ENCODE measurements at regions not wholly inside any gene's neighbourhood (a gene's known extent, or its start where the extent isn't known, plus 50 kb on each side); places are given as distances from the start of the nearest gene placed in this dataset.

DNA sequence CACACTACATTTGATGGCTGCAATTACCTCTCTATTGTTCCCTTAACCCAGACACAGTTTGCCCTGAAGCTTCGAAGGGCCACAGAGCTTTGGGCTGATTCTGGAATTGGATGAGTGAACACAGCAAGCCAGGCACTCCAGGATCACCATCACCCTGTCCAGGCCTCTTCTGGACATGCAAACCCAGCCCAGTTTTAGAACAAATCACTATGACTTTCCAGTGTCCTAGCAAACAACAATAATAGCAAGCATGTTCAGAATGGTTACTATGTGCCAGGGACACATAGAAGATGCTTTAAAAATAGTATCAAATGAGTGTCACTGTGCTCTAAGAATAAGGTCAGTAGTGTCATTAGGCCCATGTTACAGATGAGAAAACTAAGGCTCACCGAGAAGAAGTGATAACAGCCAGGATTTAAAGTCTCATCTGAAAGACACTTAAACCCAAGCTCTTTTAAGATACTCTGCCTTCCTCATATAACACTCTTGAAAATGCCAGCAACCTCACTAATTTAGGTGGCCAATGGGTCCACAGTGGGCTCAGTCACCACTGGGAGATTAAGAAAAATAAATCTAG lies 191.7 kb upstream of the STK17B start:
- no peak for DNase-seq

DNA sequence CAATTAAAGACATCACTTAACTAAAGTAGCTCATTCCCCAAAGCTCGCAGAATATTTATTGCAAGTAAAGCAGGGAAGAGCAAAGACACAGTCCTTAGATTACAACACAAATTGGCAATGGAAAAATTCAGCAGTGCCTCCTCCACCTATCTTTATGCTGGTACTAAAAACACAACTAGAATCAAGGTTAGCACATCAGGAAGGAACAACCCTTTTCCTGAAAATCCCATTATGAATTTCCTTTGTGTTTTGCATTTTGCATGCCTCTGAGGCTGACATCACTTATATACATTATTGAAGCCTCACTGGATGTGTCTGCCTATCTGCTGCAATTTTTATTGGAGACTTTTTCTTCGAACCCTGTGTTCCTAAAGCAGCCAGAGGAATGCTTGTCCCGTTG lies 193.8 kb upstream of the STK17B start:
- DNase-seq, result no peak

GRCh38 chr2:196365923-196366322 lies 194.5 kb upstream of the STK17B start:
- DNase-seq, result no peak

DNA sequence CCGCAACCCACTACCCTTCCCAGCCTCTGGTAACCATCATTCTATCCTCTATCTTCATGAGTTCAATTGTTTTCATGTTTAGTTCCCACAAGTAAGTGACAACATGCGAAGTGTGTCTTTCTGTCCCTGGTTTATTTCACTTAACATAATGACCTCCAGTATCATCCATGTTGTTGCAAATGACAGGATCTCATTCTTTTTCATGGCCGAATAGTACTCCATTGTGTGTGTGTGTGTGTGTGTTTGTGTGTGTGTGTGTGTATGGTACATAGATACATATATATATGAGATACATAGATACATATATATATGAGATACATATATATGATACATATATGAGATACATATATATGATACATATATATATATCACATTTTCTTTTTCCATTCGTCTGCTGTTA lies 196.3 kb upstream of the STK17B start:
- no peak for DNase-seq

DNA sequence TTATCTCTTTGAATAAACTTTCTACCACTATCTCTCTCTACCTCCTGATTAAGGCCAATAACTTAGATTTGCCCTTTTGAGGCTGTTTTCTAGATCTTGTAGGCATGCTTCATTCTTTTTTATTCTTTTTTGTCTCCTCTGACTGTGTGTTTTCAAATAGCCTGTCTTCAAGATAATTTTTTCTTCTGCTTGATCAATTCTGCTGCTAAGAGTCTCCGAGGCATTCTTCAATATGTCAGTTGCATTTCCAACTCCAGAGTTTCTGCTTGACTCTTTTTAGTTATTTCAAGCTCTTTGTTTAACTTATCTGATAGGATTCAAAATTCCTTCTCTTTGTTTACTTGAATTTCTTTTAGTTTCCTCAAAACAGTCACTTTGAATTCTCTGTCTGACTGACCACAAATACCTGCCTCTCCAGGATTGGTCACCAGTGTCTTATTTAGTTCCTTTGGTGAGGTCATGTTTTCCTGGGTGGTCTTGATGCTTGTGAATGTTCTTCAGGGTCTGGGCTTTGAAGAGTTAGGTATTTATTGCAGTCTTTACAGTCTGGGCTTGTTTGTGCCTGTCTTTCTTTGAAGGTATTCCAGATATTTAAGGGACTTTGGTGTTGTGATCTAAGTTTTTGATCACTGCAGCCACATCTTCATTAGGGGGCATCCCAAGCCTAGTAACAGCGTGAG lies 197.3 kb upstream of the STK17B start:
- DNase-seq, result no peak

- DNase-seq, result no peak
These were observed 198.6 kb upstream of the STK17B start for GRCh38 chr2:196369967-196370366.

- no peak for DNase-seq
These were observed 199.0 kb upstream of the STK17B start for GRCh38 chr2:196370381-196370780.

DNA sequence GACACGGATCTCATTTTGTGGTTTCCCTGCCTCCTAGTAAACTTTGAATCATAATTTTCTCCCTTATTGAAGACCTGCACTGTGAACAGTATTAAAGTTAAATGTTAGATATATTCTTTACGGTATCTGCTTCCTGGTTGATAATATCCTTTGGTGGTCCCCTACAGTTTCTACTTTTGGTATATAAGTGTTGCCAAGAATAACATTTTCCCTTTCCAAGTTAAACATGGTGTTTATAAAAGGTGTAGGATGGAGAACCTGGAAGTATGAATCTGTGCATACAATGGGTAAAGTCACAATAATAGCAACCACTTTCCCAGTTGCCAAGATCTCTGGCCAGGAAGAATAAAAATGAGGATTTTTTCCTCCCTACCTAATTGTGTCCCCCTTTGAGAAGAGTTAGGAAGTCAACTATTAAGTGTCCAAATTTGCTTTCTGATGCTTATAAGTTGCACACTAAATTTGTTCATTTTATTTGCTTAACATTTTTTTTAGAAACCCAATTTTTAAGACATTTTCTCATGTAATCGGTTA lies 201.0 kb upstream of the STK17B start:
- DNase-seq, result no peak

DNA sequence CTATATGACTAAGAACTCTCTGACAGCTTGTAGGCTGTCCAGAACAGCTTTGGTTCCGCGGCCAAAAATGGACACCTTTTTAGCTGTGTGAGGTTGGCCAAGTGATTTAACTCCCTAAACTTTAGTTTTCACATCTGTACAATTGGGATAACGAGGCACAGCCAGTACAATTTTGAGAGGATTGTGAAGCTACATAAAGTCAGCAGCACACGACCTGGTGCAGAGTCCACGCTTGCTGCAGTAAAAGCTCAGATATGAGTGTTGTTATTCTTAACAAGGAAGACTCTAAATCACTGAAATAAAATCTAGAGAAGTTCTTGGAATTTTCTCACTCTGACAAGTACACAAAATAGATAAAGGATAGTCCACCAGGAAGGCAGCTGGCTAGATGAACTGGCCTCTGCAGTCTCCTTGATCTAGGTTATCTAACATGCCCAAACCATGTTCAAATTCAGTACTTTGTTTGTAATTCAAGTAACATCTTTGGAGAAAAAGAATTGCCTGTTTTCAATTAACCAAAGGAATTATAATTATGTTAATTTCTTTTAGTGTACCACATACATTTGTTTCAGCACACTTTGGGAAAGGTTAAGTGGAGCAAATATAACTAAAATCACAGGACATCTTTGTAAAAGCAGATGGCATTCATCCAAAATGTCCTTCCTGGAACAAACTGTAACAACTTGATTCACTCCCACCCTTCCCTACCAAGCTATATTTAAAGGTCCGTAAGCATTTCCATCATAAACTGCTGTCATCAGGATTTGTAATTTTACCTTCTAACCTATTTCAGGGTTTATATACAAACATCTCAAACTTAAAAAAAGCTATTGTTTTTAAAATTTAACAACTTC lies 201.7 kb upstream of the STK17B start:
- DNase-seq, result no peak

GRCh38 chr2:196376984-196377877 lies 205.9 kb upstream of the STK17B start:
- peak; percentile 44 for DNase-seq

GRCh38 chr2:196379600-196379999 lies 208.2 kb upstream of the STK17B start:
- no peak for DNase-seq

- DNase-seq, result no peak
These were observed 208.7 kb upstream of the STK17B start for GRCh38 chr2:196380098-196380497.

GRCh38 chr2:196380575-196380974 lies 209.2 kb upstream of the STK17B start:
- no peak for DNase-seq

DNA sequence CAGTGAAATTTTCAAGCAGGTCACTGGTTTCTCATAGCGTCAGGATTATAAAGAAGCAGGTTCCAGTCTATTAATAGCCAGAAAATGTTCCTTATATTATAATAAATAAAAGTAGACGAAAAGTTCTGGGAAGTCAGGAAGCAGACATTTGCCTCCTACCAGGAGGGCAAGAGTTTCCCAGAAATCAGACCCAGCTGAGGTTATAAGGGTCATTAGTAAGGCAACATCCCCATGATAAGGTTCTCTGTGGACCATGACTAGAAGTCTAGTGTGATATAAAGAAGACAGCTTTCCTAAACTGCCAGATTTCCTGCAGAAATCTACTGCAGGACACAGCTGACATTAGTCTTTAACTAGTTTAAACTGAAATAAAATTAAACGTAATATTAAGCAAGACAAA lies 210.1 kb upstream of the STK17B start:
- no peak for DNase-seq

- no peak for DNase-seq
These were observed 212.4 kb upstream of the STK17B start for GRCh38 chr2:196383799-196384198.

DNA sequence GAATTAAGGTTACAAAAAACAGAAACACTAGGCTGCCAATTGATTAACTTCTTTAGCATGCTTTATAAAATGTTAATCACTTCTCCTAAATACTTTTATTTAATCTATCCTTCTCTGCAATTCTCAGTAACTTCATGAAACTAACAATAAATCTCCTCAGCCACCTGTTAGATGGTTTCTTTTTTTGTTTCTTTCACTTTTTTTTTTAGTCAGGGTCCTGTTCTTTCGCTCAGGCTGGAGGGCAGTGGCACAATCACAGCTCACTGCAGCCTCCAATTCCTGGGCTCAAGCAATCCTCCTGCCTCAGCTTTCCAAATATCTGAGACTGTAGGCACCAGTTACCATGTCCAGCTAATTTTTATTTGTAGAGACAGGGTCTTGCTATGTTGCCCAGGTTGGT lies 213.4 kb upstream of the STK17B start:
- no peak for DNase-seq

- no peak for DNase-seq
These were observed 218.3 kb upstream of the STK17B start for GRCh38 chr2:196389670-196390069.

DNA sequence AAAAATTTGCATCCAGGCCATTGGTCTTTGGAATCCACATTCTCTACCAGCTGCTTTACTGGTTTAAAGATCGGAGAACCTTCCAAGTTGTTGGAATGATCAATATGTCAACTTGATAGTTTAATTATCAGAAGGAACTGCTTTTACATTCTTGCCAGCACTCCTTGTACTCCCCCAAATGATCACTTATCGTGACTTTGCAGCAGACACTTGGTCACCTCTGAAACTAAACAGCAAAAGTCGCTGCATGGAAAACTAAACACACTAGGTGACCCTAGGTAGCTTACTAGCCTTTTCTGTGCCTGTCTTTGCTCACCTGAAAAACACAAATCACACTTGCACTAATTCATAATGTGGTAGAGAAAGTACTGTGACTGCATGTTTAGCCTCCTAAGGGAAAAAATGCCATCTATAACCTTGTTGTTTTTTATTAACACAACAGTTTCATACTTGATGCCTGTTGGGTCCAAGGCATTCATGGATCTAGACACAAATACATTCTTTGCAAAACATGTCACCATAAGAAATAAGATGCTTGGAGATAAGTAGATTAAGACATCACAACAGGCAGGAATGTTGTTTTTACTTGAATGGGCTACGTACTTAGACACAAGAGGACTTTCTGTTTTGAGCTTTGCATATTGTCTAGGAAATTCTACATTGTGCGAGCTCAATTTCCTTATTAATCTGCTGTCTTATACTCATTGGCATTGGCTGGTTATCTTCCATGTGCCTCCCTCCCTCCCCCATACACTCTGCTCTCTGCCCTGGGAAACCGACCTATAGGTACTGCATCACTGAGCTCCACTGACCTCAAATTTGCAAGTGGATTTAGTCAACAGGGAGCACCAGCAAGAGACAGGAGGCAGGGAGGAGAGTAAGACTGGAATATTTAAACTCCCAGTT lies 219.1 kb upstream of the STK17B start:
- no peak for DNase-seq

DNA sequence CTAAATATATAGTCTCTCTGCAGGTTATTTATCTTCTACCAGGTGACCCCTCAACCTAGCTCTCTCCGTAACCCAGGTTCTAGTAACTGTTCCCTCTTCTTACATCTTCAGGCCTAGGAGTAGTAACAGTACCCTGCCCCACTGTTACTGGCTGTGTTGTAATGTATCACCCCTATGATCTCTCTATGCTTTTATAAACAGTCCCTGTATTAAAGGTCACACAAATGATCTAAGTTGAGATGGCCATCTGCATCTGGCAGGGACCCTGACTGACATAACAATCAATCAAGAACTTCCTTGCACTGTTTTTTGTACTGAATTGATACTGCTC lies 219.7 kb upstream of the STK17B start:
- DNase-seq, result no peak

GRCh38 chr2:196399096-196399495 lies 227.7 kb upstream of the STK17B start:
- DNase-seq, result no peak

GRCh38 chr2:196399722-196400691 lies 228.6 kb upstream of the STK17B start:
- no peak for DNase-seq
